ENCODE measurements at regions not wholly inside any gene's neighbourhood (a gene's known extent, or its start where the extent isn't known, plus 50 kb on each side); places are given as distances from the start of the nearest gene placed in this dataset.

DNA sequence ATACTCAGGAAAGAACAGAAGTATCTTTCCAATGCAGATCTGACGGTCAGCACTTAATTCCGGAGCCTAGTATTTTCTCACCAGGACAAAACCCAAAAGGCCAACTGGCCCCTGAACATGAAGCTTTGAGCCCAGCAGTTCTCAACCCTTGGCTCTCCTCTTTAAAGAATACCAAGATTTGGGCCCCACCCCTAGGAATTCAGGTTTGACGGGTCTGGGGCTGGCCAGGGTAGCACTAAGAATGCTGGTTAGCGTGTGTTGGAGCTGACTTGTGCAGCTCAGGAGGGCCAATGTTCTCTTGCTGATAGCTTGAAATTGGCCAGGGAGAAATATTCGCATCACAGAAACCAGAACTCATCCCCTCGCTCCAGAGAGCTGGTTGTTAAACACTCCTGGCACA is 88.3 kb upstream of the PTCH1 start:
- TF ChIP-seq, protein P1, sequence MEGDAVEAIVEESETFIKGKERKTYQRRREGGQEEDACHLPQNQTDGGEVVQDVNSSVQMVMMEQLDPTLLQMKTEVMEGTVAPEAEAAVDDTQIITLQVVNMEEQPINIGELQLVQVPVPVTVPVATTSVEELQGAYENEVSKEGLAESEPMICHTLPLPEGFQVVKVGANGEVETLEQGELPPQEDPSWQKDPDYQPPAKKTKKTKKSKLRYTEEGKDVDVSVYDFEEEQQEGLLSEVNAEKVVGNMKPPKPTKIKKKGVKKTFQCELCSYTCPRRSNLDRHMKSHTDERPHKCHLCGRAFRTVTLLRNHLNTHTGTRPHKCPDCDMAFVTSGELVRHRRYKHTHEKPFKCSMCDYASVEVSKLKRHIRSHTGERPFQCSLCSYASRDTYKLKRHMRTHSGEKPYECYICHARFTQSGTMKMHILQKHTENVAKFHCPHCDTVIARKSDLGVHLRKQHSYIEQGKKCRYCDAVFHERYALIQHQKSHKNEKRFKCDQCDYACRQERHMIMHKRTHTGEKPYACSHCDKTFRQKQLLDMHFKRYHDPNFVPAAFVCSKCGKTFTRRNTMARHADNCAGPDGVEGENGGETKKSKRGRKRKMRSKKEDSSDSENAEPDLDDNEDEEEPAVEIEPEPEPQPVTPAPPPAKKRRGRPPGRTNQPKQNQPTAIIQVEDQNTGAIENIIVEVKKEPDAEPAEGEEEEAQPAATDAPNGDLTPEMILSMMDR (IDR thresholded peaks at IDR 0.05) = no peak
- TF ChIP-seq EZH2 (IDR thresholded peaks at IDR 0.05; ENCODE audit: borderline replicate concordance, insufficient read depth, low read depth, low read length, poor library complexity, severe bottlenecking) = no peak
